Left hindlimb (tissue), 1 donor: ENCODE measurements at regions not wholly inside any gene's neighbourhood (a gene's known extent, or its start where the extent isn't known, plus 50 kb on each side); places are given as distances from the start of the nearest gene placed in this dataset.

Experiments used
- DNase-seq: peaks from one replicate; pipeline ENCODE4 v3.0.0-alpha.2; 2018

GRCh38 chr2:64344999-64345576 is 108.9 kb upstream of the LGALSL start:
- no peak for DNase-seq

- DNase-seq = no peak
Observed at GRCh38 chr2:64345998-64346397, 108.0 kb upstream of the LGALSL start.

GRCh38 chr2:64348386-64349130 is 105.4 kb upstream of the LGALSL start:
- DNase-seq = no peak

GRCh38 chr2:64349131-64349530 is 104.8 kb upstream of the LGALSL start:
- no peak for DNase-seq

GRCh38 chr2:64350996-64351395 is 103.0 kb upstream of the LGALSL start:
- DNase-seq = no peak

GRCh38 chr2:64352292-64352691 is 101.7 kb upstream of the LGALSL start:
- no peak for DNase-seq

- DNase-seq = no peak
Observed at GRCh38 chr2:64354857-64355680, 98.9 kb upstream of the LGALSL start.

- DNase-seq = no peak
Observed at GRCh38 chr2:64356906-64357305, 97.1 kb upstream of the LGALSL start.

GRCh38 chr2:64359171-64359891 is 94.6 kb upstream of the LGALSL start:
- no peak for DNase-seq

GRCh38 chr2:64359892-64360657 is 93.9 kb upstream of the LGALSL start:
- peak; percentile 77 for DNase-seq

GRCh38 chr2:64361151-64361938 is 92.6 kb upstream of the LGALSL start:
- DNase-seq = no peak

- DNase-seq = no peak
Observed at GRCh38 chr2:64362562-64363026, 91.4 kb upstream of the LGALSL start.

GRCh38 chr2:64363140-64363539 is 90.8 kb upstream of the LGALSL start:
- no peak for DNase-seq

- DNase-seq = no peak
Observed at GRCh38 chr2:64363848-64364247, 90.1 kb upstream of the LGALSL start.

- DNase-seq = no peak
Observed at GRCh38 chr2:64367444-64368232, 86.3 kb upstream of the LGALSL start.

GRCh38 chr2:64369706-64370105 is 84.3 kb upstream of the LGALSL start:
- DNase-seq = no peak

GRCh38 chr2:64371727-64372126 is 82.2 kb upstream of the LGALSL start:
- DNase-seq = no peak

- DNase-seq = no peak
Observed at GRCh38 chr2:64374686-64375085, 79.3 kb upstream of the LGALSL start.

- no peak for DNase-seq
Observed at GRCh38 chr2:64376926-64377325, 77.0 kb upstream of the LGALSL start.

GRCh38 chr2:64379186-64379585 is 74.8 kb upstream of the LGALSL start:
- DNase-seq = no peak
